Stimulated activated CD4-positive, alpha-beta T cell treated with anti-CD3 and anti-CD28 coated beads, TNF-alpha, amount 100 ng/mL, for 24 hours (primary cell): ENCODE measurements at regions not wholly inside any gene's neighbourhood (a gene's known extent, or its start where the extent isn't known, plus 50 kb on each side); places are given as distances from the start of the nearest gene placed in this dataset.

Experiments used
- DNase-seq, 3 experiments: peaks; one replicate each; pipeline ENCODE4 v3.0.0-alpha.2; 2020; ENCODE audit warnings: low read depth in 3 of 3

DNA sequence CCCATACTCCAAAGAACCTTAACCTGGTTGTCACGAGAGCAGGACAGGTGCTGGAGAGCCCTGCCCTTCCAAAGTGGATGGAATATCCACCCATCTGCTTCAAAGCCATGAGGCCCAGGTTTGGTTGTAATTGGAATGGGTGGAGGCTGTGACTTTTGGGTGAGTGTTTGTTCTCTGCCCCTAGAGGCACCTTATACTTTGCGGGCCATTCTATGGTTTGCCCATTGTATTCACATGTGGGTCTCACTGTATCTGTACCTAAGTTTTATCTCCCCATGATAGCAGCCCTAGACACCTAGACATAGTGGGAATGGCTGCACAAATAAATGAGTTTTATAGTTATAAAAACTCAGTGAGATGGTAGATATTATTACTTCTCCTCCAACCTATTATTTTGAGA, 67.1 kb upstream of the NAA20 start:
- DNase-seq: no peak

DNA sequence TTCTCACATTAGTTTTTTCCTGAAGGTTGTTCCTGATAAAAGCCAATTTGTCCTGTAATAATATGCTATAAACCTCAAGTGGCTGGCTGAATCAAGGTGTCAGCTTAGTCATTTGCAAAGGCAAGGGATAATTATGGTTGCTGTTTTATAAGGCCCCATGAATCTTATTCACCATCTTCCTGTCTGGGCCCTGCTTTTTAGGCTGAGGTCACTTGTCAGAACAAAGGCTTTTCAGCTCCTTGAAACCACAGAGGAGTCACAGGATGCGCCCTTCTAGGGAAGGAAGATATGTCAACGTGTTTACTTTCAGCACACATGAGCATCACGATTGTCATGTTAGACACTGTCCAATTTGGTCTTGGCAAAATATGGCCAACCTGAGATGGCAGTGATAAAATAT, 64.8 kb upstream of the NAA20 start:
- DNase-seq: no peak

DNA sequence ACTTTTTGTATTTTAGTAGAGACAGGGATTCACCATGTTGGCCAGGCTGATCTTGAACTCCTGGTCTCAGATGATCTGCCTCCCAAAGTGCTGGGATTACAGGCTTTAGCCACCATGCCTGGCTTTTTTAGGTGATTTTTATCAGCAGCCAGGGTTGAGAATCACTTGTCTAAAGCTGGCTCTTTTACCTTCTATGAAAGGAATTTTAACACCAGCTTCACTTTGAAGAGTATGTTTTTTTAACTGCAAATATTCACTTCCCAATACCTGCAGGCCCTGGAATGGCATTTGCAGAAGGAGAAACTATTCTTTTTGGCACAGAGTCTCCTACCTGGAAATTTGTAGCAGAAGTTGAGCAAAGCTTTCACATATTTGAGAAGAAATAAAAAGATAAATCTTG, 63.6 kb upstream of the NAA20 start:
- DNase-seq: no peak

DNA sequence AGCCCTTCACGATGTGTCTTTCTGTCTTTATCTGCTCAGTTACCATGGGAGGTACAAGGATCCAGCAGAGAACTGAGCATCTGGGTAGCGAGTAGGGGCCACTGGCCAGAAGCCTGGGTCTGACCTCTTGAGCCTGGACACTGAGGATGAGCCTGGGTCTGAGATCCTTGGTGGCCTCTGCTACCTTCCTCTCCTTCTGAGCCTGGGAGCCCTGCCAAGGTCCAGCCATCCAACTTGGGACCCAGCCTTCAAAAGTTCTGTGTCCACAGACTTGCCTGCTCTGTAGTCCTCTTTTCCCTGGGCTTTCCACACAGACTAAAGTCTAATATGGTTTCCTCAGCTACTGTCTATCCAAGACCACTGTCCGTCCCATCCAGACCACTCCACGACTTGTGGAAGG, 60.2 kb upstream of the NAA20 start:
- DNase-seq: no peak

DNA sequence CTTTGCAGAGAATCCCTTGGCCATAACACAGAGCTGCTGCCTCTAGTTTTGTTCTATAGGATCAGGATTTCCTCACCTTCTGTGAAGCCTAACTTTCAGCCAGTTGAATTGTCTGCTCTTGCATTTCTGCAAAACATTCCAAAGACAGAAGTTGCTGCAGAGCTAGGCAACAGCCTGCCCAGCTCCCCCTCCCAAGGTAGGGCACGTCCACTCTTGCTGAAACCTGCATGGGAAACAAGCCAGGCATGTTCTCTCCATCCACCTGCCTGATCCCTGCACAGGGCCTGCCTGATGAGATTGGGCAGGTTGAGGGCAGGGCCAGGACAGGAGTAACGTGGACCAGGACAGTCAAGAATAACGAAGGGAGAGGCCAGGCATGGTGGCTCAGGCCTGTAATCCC, 58.9 kb upstream of the NAA20 start:
- DNase-seq: no peak

DNA sequence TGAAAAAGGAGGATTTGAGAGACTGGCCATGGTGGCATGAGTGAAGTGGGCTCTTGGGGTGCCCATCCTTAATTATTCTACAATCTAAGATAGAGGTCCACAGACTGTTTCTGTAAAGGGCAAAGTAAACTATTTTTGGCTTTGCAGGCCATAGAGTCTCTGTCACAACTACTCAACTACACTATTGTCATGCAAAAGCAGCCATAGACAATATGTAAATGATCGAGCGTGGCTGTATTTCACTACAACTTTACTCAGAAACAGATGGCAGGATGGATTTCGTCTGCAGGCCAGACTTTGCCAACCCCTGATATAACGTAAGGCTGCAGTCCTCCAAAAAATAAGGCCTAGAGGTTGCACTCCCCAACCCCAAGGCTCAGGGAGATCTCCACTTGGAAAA, 58.2 kb upstream of the NAA20 start:
- no peak for DNase-seq

DNA sequence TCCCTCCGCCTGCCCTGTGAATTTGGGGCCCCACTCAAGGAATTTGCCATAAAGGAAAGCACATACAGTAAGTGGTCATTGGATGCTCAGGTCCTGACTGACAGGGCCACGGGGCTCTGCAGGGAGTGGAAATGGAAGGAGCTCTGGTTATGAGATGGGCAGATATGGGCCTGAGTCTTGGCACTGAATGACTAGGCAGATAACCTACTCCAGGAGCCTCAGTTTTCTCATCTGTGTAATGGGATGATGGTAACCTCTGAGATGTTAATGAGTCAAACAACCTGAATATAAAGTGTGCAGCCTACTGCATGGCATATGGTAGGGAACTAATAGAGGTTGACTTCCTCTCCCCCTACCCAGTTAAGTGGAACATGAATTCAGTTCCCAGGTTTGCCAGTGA, 56.4 kb upstream of the NAA20 start:
- no peak for DNase-seq

DNA sequence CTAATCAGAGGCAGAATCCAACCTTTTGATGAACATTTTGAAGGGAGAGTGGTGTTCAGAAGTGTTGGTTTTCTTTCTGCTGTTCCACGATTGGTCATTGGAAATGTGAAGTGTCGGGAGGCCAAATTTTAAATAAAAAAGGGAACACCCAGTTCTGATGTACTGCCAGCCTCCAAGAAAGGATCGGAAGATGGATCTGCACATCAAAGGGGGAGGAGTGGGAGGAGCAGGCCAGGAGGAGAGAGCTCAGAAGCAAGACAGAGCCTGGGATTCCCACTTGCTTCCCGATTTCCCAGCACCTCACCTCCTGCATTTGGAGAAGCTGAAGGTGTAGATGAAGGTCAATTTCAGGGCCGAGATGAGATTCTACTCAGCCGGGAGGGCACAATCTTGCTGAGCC, 55.9 kb upstream of the NAA20 start:
- DNase-seq: no peak

DNA sequence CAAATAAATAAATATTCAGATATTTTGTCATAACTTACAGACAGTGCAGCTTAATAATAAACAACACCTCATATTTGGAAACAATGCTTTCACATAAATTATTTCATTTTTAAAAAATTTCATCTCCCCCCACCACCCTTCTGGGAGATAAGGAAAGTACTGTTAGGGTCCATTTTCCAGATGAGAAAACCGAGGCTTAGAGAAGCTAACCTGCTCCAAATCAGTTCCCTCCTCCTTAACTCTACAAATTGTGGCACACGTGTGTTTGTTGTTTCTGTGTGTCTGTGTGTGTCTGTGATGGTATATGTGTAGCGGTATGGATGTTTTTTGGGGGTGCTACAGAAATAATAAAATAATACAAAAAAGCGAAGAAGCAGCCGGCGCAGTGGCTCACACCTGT, 54.2 kb upstream of the NAA20 start:
- DNase-seq: no peak

DNA sequence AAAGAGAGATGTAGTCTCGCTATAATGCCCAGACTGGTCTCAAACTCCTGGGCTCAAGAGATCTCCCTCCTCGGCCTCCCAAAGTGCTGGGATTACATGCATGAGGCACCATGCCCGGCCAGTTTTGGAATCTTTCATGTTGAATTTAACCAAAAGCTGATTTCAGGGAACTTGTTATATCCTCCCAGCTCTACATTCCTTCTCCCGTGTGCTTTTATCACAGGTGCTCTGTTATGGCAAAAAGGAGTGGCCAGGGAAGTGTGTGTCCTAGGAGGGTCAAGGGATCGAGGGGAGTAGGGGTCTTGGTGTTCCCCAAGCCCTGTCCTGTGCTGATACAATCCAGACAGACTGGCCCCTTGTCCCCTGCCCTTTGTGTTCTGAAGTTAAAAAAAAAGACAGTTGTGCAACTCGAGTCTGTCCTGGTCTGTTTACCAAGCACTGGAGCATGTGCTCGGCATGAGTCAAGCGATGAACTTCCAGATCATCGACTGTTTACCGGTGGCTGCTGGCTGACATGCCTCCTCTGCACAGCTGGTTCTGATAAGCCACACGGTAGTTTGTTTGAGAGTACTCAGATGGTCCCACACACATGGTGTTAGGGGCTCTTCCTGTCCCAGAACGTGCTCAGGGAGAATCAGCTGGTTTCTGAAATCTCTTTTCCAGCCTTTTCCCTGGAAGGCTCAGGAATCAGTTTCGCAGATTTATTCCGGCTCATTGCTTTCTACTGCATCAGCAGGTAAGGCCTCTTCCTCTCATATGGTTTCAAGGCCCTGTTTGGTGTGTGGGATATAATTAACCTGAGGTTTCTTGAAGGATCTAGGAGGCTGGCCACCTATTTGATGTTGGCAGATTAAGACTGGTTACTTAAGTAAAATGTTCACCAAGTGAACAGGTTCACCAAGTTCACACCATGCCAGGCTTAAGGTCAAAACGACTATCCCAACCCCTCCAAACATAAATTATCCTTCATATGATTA, 52.6 kb upstream of the NAA20 start:
- DNase-seq: no peak

DNA sequence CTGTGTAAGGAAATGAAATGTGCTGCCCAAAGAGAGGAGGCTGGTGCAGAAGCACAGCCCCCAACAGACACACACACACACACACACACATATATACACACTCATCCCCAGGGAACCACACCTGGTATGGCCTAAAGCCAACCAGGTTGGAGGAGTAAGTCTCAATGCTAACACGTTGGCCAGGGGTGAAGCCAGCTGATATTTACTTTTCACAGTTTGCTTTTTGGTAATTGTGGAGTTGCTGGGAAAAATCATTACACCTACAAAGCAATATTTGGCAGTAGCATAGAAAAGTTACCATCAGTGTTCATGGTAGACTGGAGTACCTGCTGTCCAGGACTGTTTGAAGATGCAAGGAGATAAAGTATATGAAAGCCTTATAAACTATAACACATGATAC, 50.3 kb upstream of the NAA20 start:
- no peak for DNase-seq
